Islet precursor cell (in vitro differentiated cells): ENCODE measurements at regions not wholly inside any gene's neighbourhood (a gene's known extent, or its start where the extent isn't known, plus 50 kb on each side); places are given as distances from the start of the nearest gene placed in this dataset.

Experiments used
- DNase-seq: peaks from one replicate; pipeline ENCODE4 v3.0.0-alpha.2; 2018

DNA sequence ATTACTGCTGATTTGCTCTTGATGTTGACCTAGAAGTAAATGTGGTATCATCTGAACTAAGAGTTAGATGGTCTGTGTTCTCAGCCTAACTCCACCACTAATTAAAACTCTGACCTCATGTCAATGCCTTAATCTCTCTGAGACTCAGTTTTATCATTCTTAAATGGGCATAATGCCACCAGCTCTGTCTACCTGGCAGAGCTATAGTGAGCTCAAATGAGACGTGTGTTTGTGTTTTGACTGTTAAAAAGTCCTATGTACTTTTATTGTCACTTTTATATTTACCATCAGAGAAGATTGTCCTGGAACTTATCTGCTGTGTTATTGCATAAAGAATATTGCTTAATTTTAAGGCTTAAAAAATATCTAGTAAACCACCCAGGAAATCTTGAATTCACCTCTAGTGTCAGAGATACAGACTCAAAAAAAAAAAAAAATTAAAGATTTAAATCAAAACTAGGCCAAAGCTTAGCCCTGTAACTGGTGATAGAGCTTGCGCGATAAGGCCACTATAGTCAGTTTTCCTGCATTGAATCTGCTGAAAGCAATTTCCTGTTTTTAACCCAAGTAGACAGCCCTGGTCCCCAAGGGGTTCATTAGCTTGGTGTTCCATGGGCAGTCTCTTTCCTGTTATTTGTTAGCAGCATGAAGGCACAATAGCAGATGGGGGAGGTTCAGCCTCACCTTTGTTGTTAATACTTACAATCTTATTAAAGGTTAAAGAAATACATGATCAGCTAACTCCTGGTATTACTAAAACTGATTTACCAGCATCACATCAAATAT, 261.8 kb downstream of the ATP23 start:
- no peak for DNase-seq

DNA sequence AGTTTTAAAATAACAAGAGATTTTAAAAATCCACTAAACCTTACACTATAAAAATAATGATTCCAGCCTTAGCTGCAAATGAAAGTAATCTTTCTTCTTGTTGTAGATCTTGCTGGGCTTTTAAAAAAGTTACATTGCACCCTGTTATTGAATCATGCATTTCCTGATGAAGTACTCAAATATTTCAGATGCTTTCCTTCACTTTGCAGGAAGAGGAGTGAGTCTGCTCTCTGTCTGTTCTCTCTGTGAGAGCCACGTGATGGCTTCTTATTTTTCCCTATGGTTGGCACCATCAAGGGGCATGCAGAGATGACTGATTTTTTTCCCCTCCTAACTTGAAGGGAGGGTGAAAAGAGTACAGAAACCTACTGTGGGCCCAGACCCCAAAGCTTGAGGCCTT, 262.7 kb downstream of the ATP23 start:
- no peak for DNase-seq

GRCh38 chr12:58206876-58207275, 265.5 kb downstream of the ATP23 start:
- no peak for DNase-seq

- DNase-seq, result no peak
Observed at GRCh38 chr12:58211211-58211610, 269.8 kb downstream of the ATP23 start.

- no peak for DNase-seq
Observed at GRCh38 chr12:58217130-58217529, 275.8 kb downstream of the ATP23 start.

- DNase-seq, result no peak
Observed at GRCh38 chr12:58224536-58225105, 283.3 kb downstream of the ATP23 start.

- no peak for DNase-seq
Observed at GRCh38 chr12:58225203-58225877, 284.0 kb downstream of the ATP23 start.

DNA sequence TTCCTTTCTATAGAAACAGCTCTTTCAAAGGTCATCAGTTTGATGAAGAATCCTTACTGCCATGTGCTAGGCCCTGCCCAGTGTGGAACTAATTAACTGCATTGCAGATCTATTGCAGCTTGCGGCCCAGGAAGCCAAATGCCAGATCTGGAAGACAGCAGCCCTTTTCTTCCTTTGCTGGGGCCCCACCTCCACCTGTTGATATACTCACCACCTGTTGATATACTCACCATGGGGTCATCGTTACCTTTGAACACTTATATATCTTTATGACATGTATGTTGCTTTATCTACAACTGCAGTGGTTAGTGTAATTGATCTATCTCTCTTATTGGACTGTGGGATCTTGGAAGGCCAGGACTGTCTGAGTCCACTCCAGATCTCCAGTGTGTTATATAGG, 292.5 kb downstream of the ATP23 start:
- DNase-seq, result no peak

DNA sequence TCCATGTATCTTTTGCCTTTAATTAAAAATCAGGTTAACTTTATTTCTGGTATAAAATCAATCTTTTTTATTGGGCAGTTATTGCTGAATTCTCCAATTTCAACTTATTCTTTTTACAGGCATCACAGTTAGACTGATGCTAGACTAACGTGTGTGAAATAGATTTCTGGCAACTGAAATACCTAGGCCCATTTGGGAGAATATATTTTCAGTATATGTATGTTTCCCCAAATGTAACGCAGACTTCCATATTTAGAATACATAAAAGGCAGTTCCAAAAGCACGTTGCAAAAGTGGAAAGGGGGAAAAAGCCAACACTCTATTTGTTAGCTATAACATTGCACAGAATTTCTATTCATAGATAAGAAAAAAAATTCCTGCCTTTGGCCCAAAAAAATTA, 297.0 kb downstream of the ATP23 start:
- DNase-seq, result no peak

GRCh38 chr12:58241099-58241498, 299.7 kb downstream of the ATP23 start:
- no peak for DNase-seq

GRCh38 chr12:58242796-58243630, 301.6 kb downstream of the ATP23 start:
- no peak for DNase-seq

DNA sequence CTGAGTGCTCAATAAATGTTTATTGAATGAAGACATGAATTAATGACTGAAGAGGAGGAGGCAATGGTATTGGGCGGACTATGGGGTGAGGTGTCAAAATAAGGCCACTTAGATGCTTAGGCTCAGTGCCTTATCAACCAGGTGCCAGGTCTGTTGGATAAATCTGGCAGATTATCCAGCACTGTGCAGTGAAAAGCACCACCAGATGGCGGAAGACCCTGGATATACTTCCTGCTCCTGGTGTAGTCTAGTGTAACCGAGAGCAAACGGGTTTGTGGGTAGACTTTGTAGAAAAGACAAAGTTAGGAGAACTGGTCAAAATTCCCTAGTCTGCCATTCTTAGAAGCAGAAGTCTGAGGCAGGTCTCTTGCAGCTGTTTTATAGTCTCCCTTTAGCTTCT, 306.3 kb downstream of the ATP23 start:
- no peak for DNase-seq

DNA sequence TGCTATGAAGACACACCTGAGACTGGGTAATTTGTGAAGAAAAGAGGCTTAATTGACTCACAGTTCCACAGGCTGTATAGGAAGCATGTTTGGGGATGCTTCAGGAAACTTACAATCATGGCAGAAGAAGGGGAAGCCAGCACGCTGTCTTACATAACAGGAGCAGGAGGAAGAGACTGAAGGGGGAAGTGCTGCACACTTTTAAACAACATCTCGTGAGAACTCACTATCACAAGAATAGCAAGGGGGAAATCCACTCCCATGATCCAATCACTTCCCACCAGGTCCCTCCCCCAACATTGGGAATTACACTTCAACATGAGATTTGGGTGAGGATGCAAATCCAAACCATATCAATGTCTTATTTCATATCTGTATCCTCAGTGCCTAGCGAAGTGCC, 307.2 kb downstream of the ATP23 start:
- no peak for DNase-seq

DNA sequence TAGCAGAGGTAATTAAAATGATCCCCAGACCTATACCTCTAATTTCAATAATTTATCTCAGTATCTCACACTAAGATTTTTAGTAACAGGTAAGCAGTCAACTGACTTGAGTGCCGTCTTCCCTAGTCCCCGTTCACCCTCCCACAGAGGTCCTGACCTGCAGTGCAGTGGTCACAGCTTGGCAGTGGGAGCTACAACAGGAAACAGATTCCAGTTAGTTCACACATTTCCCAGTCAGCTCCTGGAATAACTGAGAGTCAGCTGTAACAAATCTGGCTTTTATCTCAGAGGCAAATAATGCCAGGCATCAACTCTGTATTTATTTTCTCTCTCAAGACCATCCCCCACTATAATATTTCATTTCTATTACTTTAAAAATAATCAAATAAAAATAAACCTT, 308.2 kb downstream of the ATP23 start:
- no peak for DNase-seq

- DNase-seq, result no peak
Observed at GRCh38 chr12:58250077-58250476, 308.7 kb downstream of the ATP23 start.

DNA sequence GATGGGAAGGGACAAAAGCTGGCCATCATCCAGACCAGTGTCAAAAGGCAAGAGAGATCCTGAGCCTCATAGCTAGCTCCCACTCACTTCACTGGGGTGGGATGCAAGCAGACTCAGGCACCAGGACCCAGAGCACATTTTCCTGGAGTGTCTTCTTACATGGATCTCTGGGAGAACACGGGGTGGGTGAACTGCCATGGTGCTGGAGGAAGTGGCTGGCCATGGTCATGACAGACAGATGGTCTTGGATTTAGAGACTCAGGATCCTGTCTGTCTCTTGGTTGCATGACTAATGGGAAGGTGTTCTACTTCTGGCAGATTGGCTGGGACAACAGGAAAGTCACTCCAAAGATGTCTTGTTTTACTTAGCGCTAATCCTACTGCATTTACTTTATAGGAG, 311.5 kb downstream of the ATP23 start:
- DNase-seq, result no peak

GRCh38 chr12:58253663-58254062, 312.3 kb downstream of the ATP23 start:
- DNase-seq, result no peak

DNA sequence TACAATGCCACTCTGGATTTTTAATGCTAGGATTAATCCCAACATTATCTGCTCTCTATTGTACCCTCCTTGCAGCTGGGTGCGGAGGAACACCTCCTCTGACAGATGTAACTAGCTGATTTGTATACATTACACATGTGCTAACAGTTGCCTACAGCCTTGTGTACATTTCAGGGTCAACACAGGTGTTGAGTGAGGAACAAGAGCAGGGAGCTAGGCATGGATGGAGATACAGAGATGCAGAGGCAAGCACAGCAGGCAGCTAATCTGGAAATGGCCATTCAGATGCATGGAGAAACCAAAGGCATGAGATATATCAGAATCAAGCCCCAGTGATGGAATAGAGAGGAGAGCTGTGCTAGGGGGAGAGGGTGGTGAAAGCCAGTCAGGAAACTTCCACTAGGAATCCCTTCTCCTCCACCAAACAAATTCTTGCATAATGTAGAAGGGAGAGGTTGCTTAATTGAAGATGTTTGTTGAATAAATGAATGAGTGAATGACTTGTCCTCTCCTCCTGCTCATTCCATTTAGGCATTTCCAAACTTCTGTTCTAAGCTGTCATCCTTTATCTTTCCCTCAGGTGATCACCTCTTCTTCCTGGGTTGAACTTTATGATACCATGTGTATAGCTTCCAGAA, 313.2 kb downstream of the ATP23 start:
- no peak for DNase-seq

- no peak for DNase-seq
Observed at GRCh38 chr12:58262796-58263195, 321.4 kb downstream of the ATP23 start.

- no peak for DNase-seq
Observed at GRCh38 chr12:58263816-58264215, 322.4 kb downstream of the ATP23 start.

GRCh38 chr12:58268069-58268468, 326.7 kb downstream of the ATP23 start:
- no peak for DNase-seq

- no peak for DNase-seq
Observed at GRCh38 chr12:58269476-58269875, 328.1 kb downstream of the ATP23 start.
